ENCODE measurements at regions not wholly inside any gene's neighbourhood (a gene's known extent, or its start where the extent isn't known, plus 50 kb on each side); places are given as distances from the start of the nearest gene placed in this dataset.
A peak's percentile ranks its signal among the peaks of the same experiment; 100 is the strongest.

GRCh38 chr21:22791376-22791775, 1793.2 kb downstream of the NCAM2 start:
- no peak overlapping the region for H3K4me3 ChIP-seq
- H3K9me3 ChIP-seq, result no peaks in the 10 kb centered on the region
- TF ChIP-seq POLR2A (IDR thresholded peaks at IDR 0.05) (no peak), CTCF (IDR thresholded peaks at IDR 0.05) (no peak)
- no peaks in the 10 kb centered on the region for H3K36me3 ChIP-seq
- WGBS, 4 donors, result 66 to 79% (median 73%) methylated on average over 2 of the region's 2 CpGs
- no peak overlapping the region for H3K27ac ChIP-seq
- H3K4me1 ChIP-seq, result no peaks in the 10 kb centered on the region
- no peaks in the 10 kb centered on the region for H3K27me3 ChIP-seq
- DNase-seq (no peak), ATAC-seq (no peak)
- intact Hi-C loops (cut with DNase I), result loop anchor here in 4 of 10 donors (5.0 to 10.0 kb wide), 3 partner anchors 217 to 1789 kb away; no protein-coding TSS in a partner anchor

GRCh38 chr21:22791986-22792560, 1793.9 kb downstream of the NCAM2 start:
- TF ChIP-seq POLR2A (IDR thresholded peaks at IDR 0.05) (no peak), CTCF (IDR thresholded peaks at IDR 0.05) (peak; percentile 68 to 90 (median 81))
- Histone ChIP-seq H3K27me3 (no peaks in the 10 kb centered on the region), H3K27ac (no peak overlapping the region), H3K9me3 (no peaks in the 10 kb centered on the region), H3K4me3 (no peak overlapping the region), H3K4me1 (no peaks in the 10 kb centered on the region), H3K36me3 (no peaks in the 10 kb centered on the region)
- 1% methylated on average over 3 of the region's 3 CpGs for WGBS, 4 donors
- ATAC-seq (no peak), DNase-seq (no peak)
- intact Hi-C loops (cut with DNase I), result loop anchor here in 6 of 10 donors (2.0 to 10.0 kb wide), 5 partner anchors 217 to 1793 kb away; partner anchors contain the start of gene NCAM2 (in 1 of the 6)

GRCh38 chr21:22795091-22795490, 1796.9 kb downstream of the NCAM2 start:
- H3K27ac ChIP-seq, result no peak overlapping the region
- ATAC-seq (no peak), DNase-seq (no peak)
- no peak overlapping the region for H3K4me3 ChIP-seq
- TF ChIP-seq CTCF (IDR thresholded peaks at IDR 0.05), result no peak
- TF ChIP-seq POLR2A (IDR thresholded peaks at IDR 0.05), result no peak
- no peaks in the 10 kb centered on the region for H3K36me3 ChIP-seq
- H3K27me3 ChIP-seq, result no peaks in the 10 kb centered on the region
- H3K4me1 ChIP-seq, result no peaks in the 10 kb centered on the region
- intact Hi-C loops (cut with DNase I), result loop anchor here in 3 of 10 donors (10.0 kb wide), 2 partner anchors 220 to 1790 kb away; no protein-coding TSS in a partner anchor
- 75 to 86% (median 79%) methylated on average over 2 of the region's 2 CpGs for WGBS, 4 donors
- no peaks in the 10 kb centered on the region for H3K9me3 ChIP-seq

- no peak for TF ChIP-seq CTCF (IDR thresholded peaks at IDR 0.05)
- no peak for TF ChIP-seq POLR2A (IDR thresholded peaks at IDR 0.05)
- H3K36me3 ChIP-seq, result no peaks in the 10 kb centered on the region
- no peaks in the 10 kb centered on the region for H3K27me3 ChIP-seq
- H3K27ac ChIP-seq, result no peak overlapping the region
- no peak overlapping the region for H3K4me3 ChIP-seq
- no peaks in the 10 kb centered on the region for H3K4me1 ChIP-seq
- intact Hi-C loops (cut with DNase I), result loop anchor here in 3 of 10 donors (10.0 kb wide), 2 partner anchors 221 to 1791 kb away; no protein-coding TSS in a partner anchor
- 51 to 74% (median 59%) methylated on average over 3 to 4 of the region's 4 CpGs for WGBS, 4 donors
- ATAC-seq, result no peak
- no peak for DNase-seq
- H3K9me3 ChIP-seq, result no peaks in the 10 kb centered on the region
These were observed 1797.4 kb downstream of the NCAM2 start for GRCh38 chr21:22795644-22796043.
